Glomerular visceral epithelial cell (primary cell): ENCODE measurements at regions not wholly inside any gene's neighbourhood (a gene's known extent, or its start where the extent isn't known, plus 50 kb on each side); places are given as distances from the start of the nearest gene placed in this dataset.
"Not testable (repeated sequence)": the region's sequence is repeated elsewhere in the genome, so short reads cannot be mapped to it uniquely, and the experiment has no call there.

ENCODE experiments used
- DNase-seq: peaks from one replicate; pipeline ENCODE4 v3.0.0-alpha.2; 2016; ENCODE audit errors: extremely low spot score

GRCh38 chr3:110470310-110470709, 601.3 kb upstream of the NECTIN3 start:
- no peak for DNase-seq

- DNase-seq: no peak
These were observed 598.2 kb upstream of the NECTIN3 start for GRCh38 chr3:110473405-110473804.

- DNase-seq: no peak
These were observed 597.2 kb upstream of the NECTIN3 start for GRCh38 chr3:110474397-110474796.

GRCh38 chr3:110478377-110479054, 593.1 kb upstream of the NECTIN3 start:
- no peak for DNase-seq

GRCh38 chr3:110479731-110480130, 591.9 kb upstream of the NECTIN3 start:
- DNase-seq: no peak

GRCh38 chr3:110485389-110485788, 586.2 kb upstream of the NECTIN3 start:
- DNase-seq: no peak

GRCh38 chr3:110487840-110488239, 583.8 kb upstream of the NECTIN3 start:
- DNase-seq: no peak

GRCh38 chr3:110491413-110491812, 580.2 kb upstream of the NECTIN3 start:
- DNase-seq: no peak

- no peak for DNase-seq
These were observed 578.7 kb upstream of the NECTIN3 start for GRCh38 chr3:110492876-110493275.

- no peak for DNase-seq
These were observed 578.1 kb upstream of the NECTIN3 start for GRCh38 chr3:110493438-110494092.

- DNase-seq: no peak
These were observed 577.5 kb upstream of the NECTIN3 start for GRCh38 chr3:110494093-110494490.

GRCh38 chr3:110494728-110495127, 576.9 kb upstream of the NECTIN3 start:
- DNase-seq: no peak

- no peak for DNase-seq
These were observed 576.3 kb upstream of the NECTIN3 start for GRCh38 chr3:110495201-110495927.

- DNase-seq: no peak
These were observed 567.2 kb upstream of the NECTIN3 start for GRCh38 chr3:110504401-110504800.

- no peak for DNase-seq
These were observed 566.7 kb upstream of the NECTIN3 start for GRCh38 chr3:110504901-110505300.

- no peak for DNase-seq
These were observed 564.7 kb upstream of the NECTIN3 start for GRCh38 chr3:110506890-110507289.

GRCh38 chr3:110507570-110507969, 564.0 kb upstream of the NECTIN3 start:
- DNase-seq: not testable (repeated sequence)

- DNase-seq: no peak
These were observed 558.7 kb upstream of the NECTIN3 start for GRCh38 chr3:110512961-110513360.

GRCh38 chr3:110518031-110518430, 553.6 kb upstream of the NECTIN3 start:
- DNase-seq: no peak

- no peak for DNase-seq
These were observed 552.5 kb upstream of the NECTIN3 start for GRCh38 chr3:110519071-110519470.

- DNase-seq: peak; percentile 48
These were observed 550.6 kb upstream of the NECTIN3 start for GRCh38 chr3:110521019-110521418.

GRCh38 chr3:110525558-110526064, 546.0 kb upstream of the NECTIN3 start:
- not testable (repeated sequence) for DNase-seq
